B cell (primary cell): ENCODE measurements at regions not wholly inside any gene's neighbourhood (a gene's known extent, or its start where the extent isn't known, plus 50 kb on each side); places are given as distances from the start of the nearest gene placed in this dataset.

Experiments
- ATAC-seq: fragments of 200-7000 bp; cut with Tn5 transposase; one replicate; pipeline ENCODE4 v1.10.0; 2021; ENCODE audit warnings: low read depth, mild to moderate bottlenecking, moderate number of reproducible peaks, moderate library complexity
- CTCF ChIA-PET: fragments of 350-600 bp; sonication (Branson Sonifier 250); formaldehyde crosslinking; loops from one replicate; lab custom pipeline; 2021; ENCODE audit warnings: antibody characterized with exemption, inconsistent platforms; lab: Charles Lee
- POLR2A ChIA-PET: fragments of 350-600 bp; sonication (Branson Sonifier 250); formaldehyde crosslinking; loops from one replicate; lab custom pipeline; 2021; ENCODE audit warnings: antibody characterized with exemption; lab: Charles Lee
- DNase-seq: peaks from one replicate; pipeline ENCODE4 v3.0.0; 2013
- H2AFZ ChIP-seq: 2 replicates; pipeline ENCODE4 v1.6.1; 2012; ENCODE audit warnings: mild to moderate bottlenecking, low read depth, low read length; ENCODE audit not compliant: insufficient read depth, poor library complexity, severe bottlenecking
- H3K27ac ChIP-seq, 2 donors: 1 replicate in 1 of 2; 2 replicates in 1 of 2; pipeline ENCODE4 v1.5.1; 2012 to 2013; ENCODE audit warnings: low read length in 2 of 2, mild to moderate bottlenecking in 2 of 2, moderate library complexity in 1 of 2
- H3K27me3 ChIP-seq, 4 experiments: fragments of 200-600 bp in 1 of 4; sonication (generic) in 1 of 4; replicated peaks in 1 of 4; 1 replicate in 2 of 4; 2 replicates in 2 of 4; pipeline versions ENCODE4 v1.6.1 to v1.7.0; 2013 to 2016; ENCODE audit warnings: low read length in 3 of 4, mild to moderate bottlenecking in 2 of 4, mixed read lengths in 1 of 4, moderate library complexity in 1 of 4; ENCODE audit not compliant: insufficient read depth in 4 of 4, control insufficient read depth in 3 of 4; ENCODE audit errors: control extremely low read depth in 1 of 4
- H3K36me3 ChIP-seq, 2 experiments: replicated peaks in 1 of 2; 1 replicate in 1 of 2; 2 replicates in 1 of 2; pipeline versions ENCODE4 v1.6.1 to v1.7.1; 2013; ENCODE audit warnings: low read length in 1 of 2; ENCODE audit not compliant: insufficient read depth in 2 of 2, control insufficient read depth in 1 of 2; ENCODE audit errors: control extremely low read depth in 1 of 2, extremely low read depth in 1 of 2
- H3K4me1 ChIP-seq, 2 donors: fragments of 200-600 bp in 1 of 2; sonication (generic) in 1 of 2; 1 replicate in 1 of 2; 2 replicates in 1 of 2; pipeline versions ENCODE4 v1.5.1 to v1.6.1; 2013 to 2017; ENCODE audit warnings: low read length in 2 of 2; ENCODE audit not compliant: control insufficient read depth in 2 of 2, insufficient read depth in 2 of 2
- H3K4me2 ChIP-seq: replicated peaks from 2 replicates; pipeline ENCODE3; 2012; ENCODE audit warnings: mild to moderate bottlenecking, low read depth, low read length; ENCODE audit not compliant: poor library complexity, severe bottlenecking
- H3K4me3 ChIP-seq, 5 experiments: fragments of 200-600 bp in 1 of 5; sonication (generic) in 1 of 5; 1 replicate in 3 of 5; 2 replicates in 2 of 5; pipeline versions ENCODE4 v1.5.1 to v1.7.0; 2011 to 2016; ENCODE audit warnings: low read length in 4 of 5, mild to moderate bottlenecking in 4 of 5, low read depth in 2 of 5, control low read depth in 1 of 5, moderate library complexity in 1 of 5; ENCODE audit not compliant: insufficient read depth in 1 of 5; ENCODE audit errors: control extremely low read depth in 1 of 5, extremely low read depth in 1 of 5
- H3K79me2 ChIP-seq: fragments of 200-600 bp; sonication (generic); one replicate; pipeline ENCODE4 v1.6.0; 2016; ENCODE audit warnings: low read length; ENCODE audit not compliant: control insufficient read depth, insufficient read depth
- H3K9ac ChIP-seq: fragments of 200-600 bp; sonication (generic); 2 replicates; pipeline ENCODE4 v1.6.1; 2017; ENCODE audit warnings: mild to moderate bottlenecking, low read length, moderate library complexity
- H3K9me3 ChIP-seq, 3 donors: one replicate each; pipeline versions ENCODE4 v1.6.1 to v1.7.1; 2013; ENCODE audit warnings: low read length in 2 of 3; ENCODE audit not compliant: control insufficient read depth in 2 of 3, insufficient read depth in 1 of 3; ENCODE audit errors: control extremely low read depth in 1 of 3
- H4K20me1 ChIP-seq: 2 replicates; pipeline ENCODE4 v1.6.0; 2012; ENCODE audit warnings: mild to moderate bottlenecking, low read length; ENCODE audit not compliant: insufficient read depth, control insufficient read depth, poor library complexity, severe bottlenecking
- H3K27ac Mint-ChIP-seq: one replicate; pipeline ENCODE4 v1.8.0; 2021; ENCODE audit warnings: mixed read lengths
- H3K27me3 Mint-ChIP-seq: one replicate; pipeline ENCODE4 v1.8.0; 2021; ENCODE audit warnings: mixed read lengths
- H3K4me1 Mint-ChIP-seq: one replicate; pipeline ENCODE4 v1.8.0; 2021; ENCODE audit warnings: mixed read lengths
- H3K4me3 Mint-ChIP-seq: one replicate; pipeline ENCODE4 v1.8.0; 2021; ENCODE audit warnings: mixed read lengths
- H3K9me3 Mint-ChIP-seq: one replicate; pipeline ENCODE4 v1.8.0; 2022; ENCODE audit warnings: mixed read lengths; ENCODE audit not compliant: insufficient read depth
- CTCF ChIP-seq: fragments of 200-600 bp; IDR thresholded peaks from one replicate; pipeline ENCODE4 v1.8.0; 2022; ENCODE audit warnings: antibody characterized with exemption, mild to moderate bottlenecking
- EZH2 ChIP-seq: IDR thresholded peaks from 2 replicates; pipeline ENCODE4 v1.6.1; 2012; ENCODE audit warnings: borderline replicate concordance, low read depth, mild to moderate bottlenecking, moderate library complexity, low read length; ENCODE audit not compliant: insufficient read depth, poor library complexity, severe bottlenecking
- WGBS: methylation state at CpG from one replicate; pipeline ENCODE4 v1.1.5; 2013; ENCODE audit warnings: missing lambda C conversion rate; ENCODE audit not compliant: insufficient coverage; 5-methylcytosine and 5-hydroxymethylcytosine counted together
- intact Hi-C: fragments of 100-400 bp; cut with micrococcal nuclease; formaldehyde crosslinking; loops from one replicate; pipeline ENCODE4 v1.10.0; 2022

GRCh38 chr10:8359467-8359866 lies 305.0 kb downstream of the GATA3 start:
- Mint-ChIP-seq H3K4me1 (no peaks in the 10 kb centered on the region), H3K27me3 (no peaks in the 10 kb centered on the region), H3K27ac (no peak overlapping the region), H3K9me3 (no peaks in the 10 kb centered on the region), H3K4me3 (no peak overlapping the region)
- Histone ChIP-seq H3K9ac (no peak overlapping the region), H3K27ac (no peak overlapping the region), H3K9me3 (peaks cover 0 to 2% (median 0%) of the 10 kb centered on the region in 3 donors), H3K79me2 (no peaks in the 10 kb centered on the region), H3K36me3 (no peaks in the 10 kb centered on the region), H3K4me2 (no peak overlapping the region), H3K4me1 (no peaks in the 10 kb centered on the region), H2AFZ (no peak overlapping the region), H4K20me1 (no peaks in the 10 kb centered on the region), H3K27me3 (no peaks in the 10 kb centered on the region), H3K4me3 (no peak overlapping the region)
- CTCF ChIA-PET, result no interaction called here
- TF ChIP-seq CTCF (no peak), EZH2 (no peak)
- POLR2A ChIA-PET, result no interaction called here
- intact Hi-C loops, result no loop called here
- ATAC-seq, result no peak
- DNase-seq, result no peak
- WGBS, result no CpG with 5 or more reads among the region's 5 CpGs

GRCh38 chr10:8360365-8360764 lies 305.9 kb downstream of the GATA3 start:
- no peaks in the 10 kb centered on the region for H3K27me3 ChIP-seq
- ATAC-seq, result no peak
- no peaks in the 10 kb centered on the region for H3K36me3 ChIP-seq
- TF ChIP-seq EZH2, result no peak
- no peak for TF ChIP-seq CTCF
- H3K9me3 ChIP-seq, result no peaks in the 10 kb centered on the region
- Mint-ChIP-seq H3K27me3 (no peaks in the 10 kb centered on the region), H3K27ac (no peak overlapping the region), H3K9me3 (no peaks in the 10 kb centered on the region), H3K4me3 (no peak overlapping the region), H3K4me1 (no peaks in the 10 kb centered on the region)
- H2AFZ ChIP-seq, result no peak overlapping the region
- H3K4me1 ChIP-seq, result no peaks in the 10 kb centered on the region
- no peak overlapping the region for H3K27ac ChIP-seq
- H3K4me2 ChIP-seq, result no peak overlapping the region
- WGBS, result no CpG with 5 or more reads among the region's 7 CpGs
- no peak overlapping the region for H3K4me3 ChIP-seq
- POLR2A ChIA-PET, result no interaction called here
- H3K9ac ChIP-seq, result no peak overlapping the region
- CTCF ChIA-PET, result no interaction called here
- DNase-seq, result no peak
- intact Hi-C loops, result no loop called here
- no peaks in the 10 kb centered on the region for H3K79me2 ChIP-seq
- H4K20me1 ChIP-seq, result no peaks in the 10 kb centered on the region
